CD4-positive, alpha-beta T cell treated with Interleukin-15 for 4 hours (primary cell): ENCODE measurements at regions not wholly inside any gene's neighbourhood (a gene's known extent, or its start where the extent isn't known, plus 50 kb on each side); places are given as distances from the start of the nearest gene placed in this dataset.

ENCODE experiments used
- DNase-seq: peaks from one replicate; pipeline ENCODE4 v3.0.0-alpha.2; 2020; ENCODE audit warnings: low spot score

DNA sequence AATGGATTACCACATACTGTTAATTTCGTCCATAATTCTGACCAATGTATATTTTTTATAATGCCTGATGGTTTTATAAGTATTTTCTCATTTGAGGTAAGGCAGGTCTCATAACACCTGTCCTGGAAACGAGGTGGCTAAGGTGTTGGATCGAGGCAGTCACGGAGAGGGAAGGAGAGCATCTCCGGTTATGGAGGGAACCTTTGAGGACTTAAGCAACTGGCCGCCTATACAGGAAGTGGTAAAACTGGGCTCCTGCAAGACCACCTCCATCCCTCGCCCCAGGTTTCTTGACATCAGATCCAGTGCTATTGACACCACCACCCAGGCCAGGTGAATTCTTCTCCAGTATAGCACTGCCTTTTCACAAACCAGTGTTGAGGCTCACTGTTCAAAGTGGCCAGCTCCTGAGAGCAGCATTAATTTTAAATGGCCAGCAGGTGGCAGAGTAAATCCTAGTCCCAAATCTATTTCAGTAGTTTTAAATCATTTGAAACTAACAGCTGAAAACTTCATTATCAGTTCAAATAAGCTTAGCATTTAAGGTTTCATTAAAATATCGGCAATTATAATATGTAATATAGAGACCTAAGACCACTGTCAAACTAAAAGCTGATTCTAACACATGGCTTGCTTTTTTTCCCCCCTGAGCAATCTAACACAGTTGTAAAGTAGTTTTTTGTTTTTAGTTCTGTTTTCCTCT, 100.8 kb downstream of the PPM1A start:
- DNase-seq, result peak; percentile 38

DNA sequence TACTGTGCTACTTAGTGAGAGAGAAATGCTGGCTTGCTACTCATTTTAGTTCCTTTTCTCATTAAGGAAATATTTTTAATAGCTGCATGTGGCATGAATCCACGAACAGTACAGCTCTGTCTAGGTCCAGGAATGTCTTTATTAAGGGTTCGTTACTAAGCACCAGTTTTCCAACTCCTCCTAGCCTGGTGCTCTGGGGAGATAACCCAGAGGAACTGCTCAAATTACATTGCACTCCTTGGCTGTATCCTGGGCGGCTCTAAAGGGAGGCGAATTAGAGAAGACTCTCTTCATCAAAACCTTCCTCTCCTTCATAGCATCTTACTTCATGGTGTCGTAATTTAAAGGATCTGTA, 101.3 kb downstream of the PPM1A start:
- no peak for DNase-seq

DNA sequence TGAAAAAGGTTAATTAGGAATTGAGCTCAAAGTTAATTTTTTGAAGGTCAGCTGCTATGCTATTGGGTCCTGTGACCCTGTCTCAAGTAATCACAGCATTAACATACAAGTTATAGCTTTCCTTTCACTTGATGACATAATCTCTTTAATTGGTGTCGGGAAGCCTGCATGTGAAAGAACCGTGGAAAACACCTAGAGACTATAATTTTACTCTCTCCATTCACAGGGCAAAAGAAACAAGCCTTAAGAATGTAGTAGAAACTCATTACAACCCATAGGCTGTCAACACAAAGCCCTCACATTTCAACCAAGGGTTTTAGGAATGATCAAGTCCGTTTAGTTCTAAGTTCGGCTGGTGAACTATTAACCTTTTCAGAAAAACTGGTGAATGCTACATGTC, 104.4 kb downstream of the PPM1A start:
- DNase-seq, result no peak

DNA sequence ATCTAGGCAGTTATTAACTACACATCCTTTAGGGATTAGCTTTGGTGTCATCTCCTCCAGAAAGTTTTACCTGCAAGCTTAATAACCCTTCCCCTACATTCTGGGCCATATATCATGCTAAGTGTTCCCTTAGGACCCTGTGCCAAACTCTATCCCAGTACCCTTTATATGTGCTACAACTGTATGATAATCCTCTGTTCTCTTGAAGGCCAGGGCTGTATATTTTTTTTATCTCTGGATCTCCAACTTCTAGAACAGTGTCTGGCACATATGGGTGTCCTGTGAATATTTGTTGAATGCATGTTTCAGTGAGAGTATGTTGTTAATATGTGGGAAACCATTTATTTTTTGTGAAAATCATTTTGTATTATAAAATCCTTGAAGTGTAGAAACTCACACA, 106.7 kb downstream of the PPM1A start:
- DNase-seq, result no peak

DNA sequence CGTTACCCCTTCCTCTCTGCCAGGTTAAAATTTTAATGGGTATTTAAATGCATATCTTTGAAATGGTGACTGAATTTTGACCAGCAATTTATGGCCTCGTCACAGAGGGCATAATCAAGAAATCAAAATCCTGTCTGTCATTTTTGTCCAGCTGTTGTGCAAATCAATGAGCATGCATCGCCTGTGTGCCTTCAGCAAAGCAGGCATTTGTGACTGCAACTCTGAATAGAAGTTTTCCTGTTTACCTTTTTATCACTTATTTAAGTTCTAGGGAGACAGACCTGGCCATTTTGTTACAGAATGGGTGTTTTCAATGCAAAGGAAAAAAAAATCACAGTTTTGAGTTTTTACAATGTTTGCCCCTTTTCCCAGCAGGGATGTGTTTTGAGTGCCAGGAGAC, 107.4 kb downstream of the PPM1A start:
- no peak for DNase-seq

- DNase-seq, result no peak
These were observed 108.0 kb downstream of the PPM1A start for GRCh38 chr14:60356906-60357550.

- no peak for DNase-seq
These were observed 108.6 kb downstream of the PPM1A start for GRCh38 chr14:60357551-60358149.

DNA sequence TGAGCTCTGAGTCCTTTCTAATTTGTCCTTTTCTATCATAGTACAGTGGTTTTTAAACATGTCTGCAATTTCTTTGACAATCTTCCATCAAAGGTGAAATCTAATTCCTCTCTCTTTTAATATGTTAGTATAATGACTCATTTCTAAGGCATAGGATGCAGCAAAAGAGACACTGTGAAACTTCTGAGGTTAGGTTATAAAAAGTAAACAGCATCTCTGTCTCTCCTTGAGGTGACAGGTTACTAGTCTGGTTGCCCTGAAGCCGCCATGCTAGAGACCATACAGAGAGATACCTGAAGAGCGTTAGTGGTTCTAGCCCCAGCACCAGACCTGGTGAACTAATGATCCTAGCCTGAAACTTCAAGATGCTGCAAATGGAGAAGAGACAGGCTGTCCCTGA, 114.3 kb downstream of the PPM1A start:
- no peak for DNase-seq

DNA sequence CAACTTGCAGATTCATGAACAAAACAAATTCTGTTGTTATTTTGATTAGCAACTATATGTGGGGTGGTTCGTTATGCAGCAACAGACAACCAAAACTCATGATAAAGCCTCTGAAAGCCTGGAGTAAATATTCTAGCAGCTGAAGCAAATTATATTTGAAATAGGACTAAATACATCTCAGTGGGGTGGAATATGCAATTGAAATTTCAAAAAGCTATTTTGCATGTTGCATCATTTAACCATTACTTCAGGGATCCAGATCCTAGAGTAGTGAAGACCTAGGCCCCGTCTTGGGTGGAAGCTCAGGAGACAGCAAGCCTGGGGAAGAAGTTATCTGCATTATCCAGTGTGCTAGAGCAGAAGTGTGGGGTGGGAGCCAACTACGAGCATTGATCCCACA, 114.7 kb downstream of the PPM1A start:
- DNase-seq, result no peak

GRCh38 chr14:60381909-60382308, 104.0 kb downstream of the C14orf39 start:
- DNase-seq, result no peak
